ENCODE measurements at regions not wholly inside any gene's neighbourhood (a gene's known extent, or its start where the extent isn't known, plus 50 kb on each side); places are given as distances from the start of the nearest gene placed in this dataset.

DNA sequence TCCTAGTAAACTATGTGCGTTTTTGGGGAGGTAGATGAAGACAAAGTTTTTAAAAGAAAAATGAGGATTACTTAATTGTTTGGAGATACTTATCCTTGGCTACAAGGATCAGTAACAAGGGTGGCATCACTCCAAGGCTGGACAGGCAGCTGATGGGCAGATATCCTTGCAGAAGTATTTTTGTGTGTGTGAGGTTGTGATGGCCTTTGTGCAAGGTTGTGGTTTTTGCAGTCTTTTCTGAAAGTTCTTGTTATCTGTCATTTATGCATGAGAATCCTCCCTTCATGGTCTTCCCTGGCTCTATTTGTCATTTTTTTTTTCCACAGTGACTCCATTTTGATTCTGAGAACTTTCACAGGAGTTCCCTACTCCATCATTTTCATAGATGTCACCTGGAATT is 96.0 kb upstream of the C1GALT1C1 start:
- H3K9ac ChIP-seq (ENCODE audit: low read length): no peak overlapping the region
- RAD21 ChIA-PET (ENCODE audit: low non-redundant PET in 1 of 2, low total read pairs in 2 of 2, uncharacterized antibody in 2 of 2, unreplicated experiment in 2 of 2): no interaction called here
- H3K79me2 ChIP-seq (ENCODE audit: insufficient read depth, low read length): no peaks in the 10 kb centered on the region
- CTCF ChIA-PET: no interaction called here
- ATAC-seq (no peak), DNase-seq (ENCODE audit: low read depth, low spot score) (no peak)
- no peaks in the 10 kb centered on the region for H3K36me3 ChIP-seq (ENCODE audit: control insufficient read depth in 1 of 2, insufficient read depth in 2 of 2, low read length in 2 of 2)
- POLR2A ChIA-PET: no interaction called here
- BruUV-seq (replicated peaks): no TSS peak
- H2AFZ ChIP-seq (ENCODE audit: low read depth, low read length, poor library complexity, severe bottlenecking): no peak overlapping the region
- no peaks in the 10 kb centered on the region for H4K20me1 ChIP-seq (ENCODE audit: insufficient read depth)
- intact Hi-C loops (cut with micrococcal nuclease): no loop called here
- H3K4me1 ChIP-seq (ENCODE audit: control insufficient read depth in 1 of 2, insufficient read depth in 2 of 2, low read length in 2 of 2): no peaks in the 10 kb centered on the region
- TF ChIP-seq SP1 (IDR thresholded peaks at IDR 0.05; ENCODE audit: low read depth): no peak
- TF ChIP-seq ATF3 (IDR thresholded peaks at IDR 0.05): no peak
- TF ChIP-seq EZH2phosphoT487 (IDR thresholded peaks at IDR 0.05; ENCODE audit: borderline replicate concordance): no peak
- TF ChIP-seq ZBTB33 (IDR thresholded peaks at IDR 0.05; ENCODE audit: extremely low read depth, insufficient replicate concordance, low read length): no peak
- TF ChIP-seq, protein P1, sequence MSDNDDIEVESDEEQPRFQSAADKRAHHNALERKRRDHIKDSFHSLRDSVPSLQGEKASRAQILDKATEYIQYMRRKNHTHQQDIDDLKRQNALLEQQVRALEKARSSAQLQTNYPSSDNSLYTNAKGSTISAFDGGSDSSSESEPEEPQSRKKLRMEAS (IDR thresholded peaks at IDR 0.05): no peak
- TF ChIP-seq SRF (IDR thresholded peaks at IDR 0.05; ENCODE audit: low read depth): no peak
- no peak for TF ChIP-seq JUND (IDR thresholded peaks at IDR 0.05)
- TF ChIP-seq ZNF274 (IDR thresholded peaks at IDR 0.05; ENCODE audit: low read depth, low read length): no peak
- no peak for TF ChIP-seq CBX3 (IDR thresholded peaks at IDR 0.05; ENCODE audit: low read depth)
- TF ChIP-seq SIN3A (IDR thresholded peaks at IDR 0.05; ENCODE audit: low read depth): no peak
- no peak for TF ChIP-seq EGR1 (IDR thresholded peaks at IDR 0.05; ENCODE audit: low read depth)
- TF ChIP-seq YY1 (IDR thresholded peaks at IDR 0.05; ENCODE audit: extremely low read depth, insufficient replicate concordance, low read depth, low read length): no peak
- no peak for TF ChIP-seq EZH2 (IDR thresholded peaks at IDR 0.05)
- no peak for TF ChIP-seq FOSL1 (IDR thresholded peaks at IDR 0.05; ENCODE audit: low read depth)
- no peak for TF ChIP-seq POLR2AphosphoS5 (IDR thresholded peaks at IDR 0.05; ENCODE audit: low read depth, low read length)
- H3K27me3 ChIP-seq (ENCODE audit: insufficient read depth, low read length): no peaks in the 10 kb centered on the region
- H3K4me2 ChIP-seq (ENCODE audit: low read length): no peak overlapping the region
- no peak overlapping the region for H3K27ac ChIP-seq (ENCODE audit: low read depth, low read length)
- H3K9me3 ChIP-seq (ENCODE audit: control insufficient read depth in 1 of 2, insufficient read depth in 1 of 2, low read depth in 1 of 2, low read length in 2 of 2): no peaks in the 10 kb centered on the region
- H3K9me2 ChIP-seq (ENCODE audit: insufficient read depth): no peaks in the 10 kb centered on the region
- no peak overlapping the region for H3K4me3 ChIP-seq (replicated peaks in 1 of 2; ENCODE audit: low read depth in 1 of 2, low read length in 2 of 2)

Data from HCT116 (cell line).